Liver (tissue), 8 donors: ENCODE measurements at regions not wholly inside any gene's neighbourhood (a gene's known extent, or its start where the extent isn't known, plus 50 kb on each side); places are given as distances from the start of the nearest gene placed in this dataset.

Source experiments
- DNase-seq: peaks from one replicate; pipeline ENCODE4 v3.0.0-alpha.2; 2017; ENCODE audit warnings: low spot score
- H3K27ac ChIP-seq, 2 donors: one replicate each; pipeline ENCODE4 v1.7.0; 2013; ENCODE audit warnings: inconsistent platforms in 2 of 2, low read length in 2 of 2, control low read depth in 1 of 2, low read depth in 1 of 2, mild to moderate bottlenecking in 1 of 2
- H3K27me3 ChIP-seq, 4 donors: one replicate each; pipeline versions ENCODE4 v1.6.1 to v1.7.0; 2013; ENCODE audit warnings: low read length in 3 of 4, inconsistent platforms in 1 of 4, mild to moderate bottlenecking in 1 of 4, moderate library complexity in 1 of 4; ENCODE audit not compliant: control insufficient read depth in 4 of 4, insufficient read depth in 4 of 4
- H3K36me3 ChIP-seq, 4 donors: one replicate each; pipeline versions ENCODE4 v1.6.1 to v1.7.0; 2013; ENCODE audit warnings: low read length in 3 of 4, mild to moderate bottlenecking in 3 of 4, low read depth in 1 of 4, moderate library complexity in 1 of 4; ENCODE audit not compliant: control insufficient read depth in 4 of 4, insufficient read depth in 3 of 4
- H3K4me1 ChIP-seq, 4 donors: one replicate each; pipeline versions ENCODE4 v1.6.1 to v1.7.0; 2013; ENCODE audit warnings: low read length in 3 of 4, mild to moderate bottlenecking in 3 of 4, moderate library complexity in 1 of 4; ENCODE audit not compliant: control insufficient read depth in 4 of 4, insufficient read depth in 4 of 4
- H3K4me3 ChIP-seq, 3 donors: one replicate each; pipeline versions ENCODE4 v1.6.1 to v1.7.0; 2013; ENCODE audit warnings: low read length in 3 of 3, control low read depth in 1 of 3, low read depth in 1 of 3, mild to moderate bottlenecking in 1 of 3
- H3K9ac ChIP-seq, 2 donors: one replicate each; pipeline ENCODE4 v1.7.0; 2013; ENCODE audit warnings: low read length in 2 of 2, mild to moderate bottlenecking in 2 of 2, moderate library complexity in 2 of 2, control low read depth in 1 of 2, low read depth in 1 of 2
- H3K9me3 ChIP-seq, 4 donors: one replicate each; pipeline versions ENCODE4 v1.6.1 to v1.7.0; 2013; ENCODE audit warnings: low read length in 3 of 4; ENCODE audit not compliant: control insufficient read depth in 4 of 4
- ATF3 ChIP-seq: IDR thresholded peaks from 2 replicates; pipeline ENCODE4 v1.6.1; 2016; ENCODE audit warnings: antibody characterized with exemption
- CTCF ChIP-seq: fragments of 150-350 bp; IDR thresholded peaks from 2 replicates; pipeline ENCODE4 v1.5.1; 2017; ENCODE audit warnings: improper control_type of control experiment, low read depth, low read length; ENCODE audit not compliant: missing input control
- EGR1 ChIP-seq, 2 donors: IDR thresholded peaks; 2 replicates each; pipeline ENCODE4 v1.6.1; 2016 to 2018; ENCODE audit warnings: antibody characterized with exemption in 2 of 2, low read depth in 2 of 2
- FOXA1 ChIP-seq: IDR thresholded peaks from 2 replicates; pipeline ENCODE4 v1.6.1; 2016; ENCODE audit warnings: antibody characterized with exemption
- FOXA2 ChIP-seq: IDR thresholded peaks from 2 replicates; pipeline ENCODE4 v1.6.1; 2016; ENCODE audit warnings: antibody characterized with exemption
- GABPA ChIP-seq, 2 donors: IDR thresholded peaks in 1 of 2; conservative IDR thresholded peaks in 1 of 2; 2 replicates each; pipeline ENCODE4 v1.6.1; 2016; ENCODE audit warnings: antibody characterized with exemption in 2 of 2, mild to moderate bottlenecking in 1 of 2, moderate library complexity in 1 of 2
- HNF4A ChIP-seq, 2 donors: conservative IDR thresholded peaks; 2 replicates each; pipeline ENCODE4 v1.6.1; 2016; ENCODE audit warnings: antibody characterized with exemption in 2 of 2, mild to moderate bottlenecking in 2 of 2
- HNF4G ChIP-seq: IDR thresholded peaks from 2 replicates; pipeline ENCODE4 v1.6.1; 2016; ENCODE audit warnings: antibody characterized with exemption
- JUND ChIP-seq, 2 donors: IDR thresholded peaks; 2 replicates each; pipeline ENCODE4 v1.6.1; 2016; ENCODE audit warnings: antibody characterized with exemption in 2 of 2
- MAX ChIP-seq: IDR thresholded peaks from 2 replicates; pipeline ENCODE4 v1.6.1; 2016; ENCODE audit warnings: antibody characterized with exemption
- NR2F2 ChIP-seq: IDR thresholded peaks from 2 replicates; pipeline ENCODE4 v1.6.1; 2016; ENCODE audit warnings: antibody characterized with exemption
- RAD21 ChIP-seq, 2 donors: IDR thresholded peaks; 2 replicates each; pipeline ENCODE4 v1.6.1; 2016; ENCODE audit warnings: antibody characterized with exemption in 2 of 2, mild to moderate bottlenecking in 2 of 2
- REST ChIP-seq: IDR thresholded peaks from 2 replicates; pipeline ENCODE4 v1.6.1; 2016; ENCODE audit warnings: antibody characterized with exemption, mild to moderate bottlenecking
- RXRA ChIP-seq, 2 donors: IDR thresholded peaks; 2 replicates each; pipeline ENCODE4 v1.6.1; 2017 to 2018; ENCODE audit warnings: antibody characterized with exemption in 2 of 2, mild to moderate bottlenecking in 1 of 2
- SP1 ChIP-seq: IDR thresholded peaks from 2 replicates; pipeline ENCODE4 v1.6.1; 2018; ENCODE audit warnings: antibody characterized with exemption, mild to moderate bottlenecking
- TAF1 ChIP-seq: conservative IDR thresholded peaks from 2 replicates; pipeline ENCODE4 v1.6.1; 2016; ENCODE audit warnings: antibody characterized with exemption, mild to moderate bottlenecking
- YY1 ChIP-seq: IDR thresholded peaks from 2 replicates; pipeline ENCODE4 v1.6.1; 2016; ENCODE audit warnings: antibody characterized with exemption, mild to moderate bottlenecking
- ZBTB33 ChIP-seq: IDR thresholded peaks from 2 replicates; pipeline ENCODE4 v1.6.1; 2016; ENCODE audit warnings: antibody characterized with exemption
- WGBS: extraction: QIAGEN DNeasy Blood & Tissue Kit; methylation state at CpG from one replicate; pipeline ENCODE4 v1.1.7; 2013; 5-methylcytosine and 5-hydroxymethylcytosine counted together
- donor health status: healthy.
- donor health status: healthy.
- donor health status: healthy.
- donor health status: healthy.
- donor health status: healthy.

GRCh38 chr12:124171231-124171979 is 123.5 kb upstream of the RFLNA start:
- Histone ChIP-seq H3K27ac (no peak overlapping the region), H3K36me3 (no peaks in the 10 kb centered on the region), H3K9me3 (no peaks in the 10 kb centered on the region), H3K9ac (no peak overlapping the region), H3K4me1 (no peaks in the 10 kb centered on the region), H3K27me3 (no peaks in the 10 kb centered on the region), H3K4me3 (no peak overlapping the region)
- no peak for TF ChIP-seq REST
- TF ChIP-seq ZBTB33 = no peak
- no peak for TF ChIP-seq FOXA1
- no peak for TF ChIP-seq CTCF
- TF ChIP-seq TAF1 = no peak
- no peak for TF ChIP-seq HNF4G
- no peak for TF ChIP-seq EGR1 (IDR thresholded peaks at IDR 0.05; ENCODE audit: low read depth in 2 of 2)
- TF ChIP-seq MAX = no peak
- TF ChIP-seq FOXA2 = no peak
- TF ChIP-seq ATF3 = no peak
- no peak for TF ChIP-seq HNF4A (conservative IDR thresholded peaks at IDR 0.05)
- no peak for TF ChIP-seq RXRA (IDR thresholded peaks at IDR 0.05)
- TF ChIP-seq SP1 = no peak
- no peak for TF ChIP-seq YY1
- no peak for TF ChIP-seq NR2F2
- no peak for TF ChIP-seq RAD21 (IDR thresholded peaks at IDR 0.05)
- TF ChIP-seq JUND (IDR thresholded peaks at IDR 0.05) = no peak
- no peak for TF ChIP-seq GABPA (IDR thresholded peaks at IDR 0.05 in 1 of 2, conservative IDR thresholded peaks at IDR 0.05 in 1 of 2)
- 87% methylated on average over 8 of the region's 8 CpGs for WGBS
- no peak for DNase-seq
